ENCODE measurements at regions not wholly inside any gene's neighbourhood (a gene's known extent, or its start where the extent isn't known, plus 50 kb on each side); places are given as distances from the start of the nearest gene placed in this dataset.

GRCh38 chr2:5849562-5849961, 157.4 kb downstream of the SOX11 start:
- H3K27ac Mint-ChIP-seq: no peak overlapping the region
- ATAC-seq: no peak
- POLR2A ChIA-PET: no interaction called here

GRCh38 chr2:5851410-5851809, 159.2 kb downstream of the SOX11 start:
- Mint-ChIP-seq H3K36me3 (no peaks in the 10 kb centered on the region), H3K9me3 (peaks cover 0 to 17% (median 2%) of the 10 kb centered on the region in 9 donors), H3K4me3 (no peak overlapping the region), H3K4me1 (no peaks in the 10 kb centered on the region), H3K27me3 (peaks cover 0 to 2% (median 0%) of the 10 kb centered on the region in 5 donors), H3K27ac (no peak overlapping the region)
- POLR2A ChIA-PET: interaction anchor here (0.6 kb wide), 1 partner anchor 426 kb away, joined by 5 read pairs; no protein-coding TSS in a partner anchor
- ATAC-seq (no peak), DNase-seq (no peak)

More at GRCh38 chr2:5849562-5849961, 157.4 kb downstream of the SOX11 start:
- H3K4me3 Mint-ChIP-seq: no peak overlapping the region
- no peak for DNase-seq
- peaks cover 0 to 4% (median 0%) of the 10 kb centered on the region in 5 donors for H3K27me3 Mint-ChIP-seq
- H3K36me3 Mint-ChIP-seq: no peaks in the 10 kb centered on the region
- peaks cover 0 to 14% (median 3%) of the 10 kb centered on the region in 9 donors for H3K9me3 Mint-ChIP-seq
- H3K4me1 Mint-ChIP-seq: no peaks in the 10 kb centered on the region

- no peak for ATAC-seq
- H3K27ac Mint-ChIP-seq: no peak overlapping the region
- no peaks in the 10 kb centered on the region for H3K36me3 Mint-ChIP-seq
- no peak for DNase-seq
- H3K4me1 Mint-ChIP-seq: no peaks in the 10 kb centered on the region
- H3K9me3 Mint-ChIP-seq: peaks cover 0 to 26% (median 9%) of the 10 kb centered on the region in 9 donors
- H3K4me3 Mint-ChIP-seq: no peak overlapping the region
- H3K27me3 Mint-ChIP-seq: peaks cover 0 to 2% (median 0%) of the 10 kb centered on the region in 5 donors
- POLR2A ChIA-PET: no interaction called here
These were observed 162.6 kb downstream of the SOX11 start for GRCh38 chr2:5854797-5855196.

GRCh38 chr2:5867056-5867455, 174.9 kb downstream of the SOX11 start:
- H3K27me3 Mint-ChIP-seq: peaks cover 0 to 9% (median 0%) of the 10 kb centered on the region in 5 donors
- H3K4me3 Mint-ChIP-seq: no peak overlapping the region
- ATAC-seq (no peak), DNase-seq (no peak)
- POLR2A ChIA-PET: no interaction called here
- no peaks in the 10 kb centered on the region for H3K36me3 Mint-ChIP-seq
- peaks cover 0 to 12% (median 2%) of the 10 kb centered on the region in 9 donors for H3K9me3 Mint-ChIP-seq
- no peak overlapping the region for H3K27ac Mint-ChIP-seq
- no peaks in the 10 kb centered on the region for H3K4me1 Mint-ChIP-seq

- H3K27ac Mint-ChIP-seq: no peak overlapping the region
- DNase-seq: no peak
- peaks cover 0 to 17% (median 3%) of the 10 kb centered on the region in 9 donors for H3K9me3 Mint-ChIP-seq
- POLR2A ChIA-PET: no interaction called here
- peaks cover 0 to 9% (median 0%) of the 10 kb centered on the region in 5 donors for H3K27me3 Mint-ChIP-seq
- H3K36me3 Mint-ChIP-seq: no peaks in the 10 kb centered on the region
- no peak for ATAC-seq
- H3K4me1 Mint-ChIP-seq: no peaks in the 10 kb centered on the region
- H3K4me3 Mint-ChIP-seq: no peak overlapping the region
These were observed 176.7 kb downstream of the SOX11 start for GRCh38 chr2:5868931-5869330.

GRCh38 chr2:5869936-5870335, 177.8 kb downstream of the SOX11 start:
- POLR2A ChIA-PET: no interaction called here
- ATAC-seq: no peak
- Mint-ChIP-seq H3K4me3 (no peak overlapping the region), H3K9me3 (peaks cover 0 to 17% (median 2%) of the 10 kb centered on the region in 9 donors), H3K27ac (no peak overlapping the region), H3K27me3 (peaks cover 0 to 1% (median 0%) of the 10 kb centered on the region in 5 donors), H3K36me3 (no peaks in the 10 kb centered on the region), H3K4me1 (no peaks in the 10 kb centered on the region)
- no peak for DNase-seq

GRCh38 chr2:5877360-5877759, 185.2 kb downstream of the SOX11 start:
- no peak for DNase-seq
- Mint-ChIP-seq H3K4me1 (no peaks in the 10 kb centered on the region), H3K36me3 (no peaks in the 10 kb centered on the region), H3K27me3 (peaks cover 0 to 4% (median 0%) of the 10 kb centered on the region in 5 donors), H3K4me3 (no peak overlapping the region), H3K9me3 (peaks cover 0 to 26% (median 4%) of the 10 kb centered on the region in 9 donors), H3K27ac (no peak overlapping the region)
- POLR2A ChIA-PET: no interaction called here
- no peak for ATAC-seq

- no peak for ATAC-seq
- DNase-seq: no peak
- H3K4me3 Mint-ChIP-seq: no peak overlapping the region
- POLR2A ChIA-PET: no interaction called here
- no peak overlapping the region for H3K27ac Mint-ChIP-seq
- peaks cover 0 to 28% (median 1%) of the 10 kb centered on the region in 9 donors for H3K9me3 Mint-ChIP-seq
- H3K36me3 Mint-ChIP-seq: no peaks in the 10 kb centered on the region
- peaks cover 0 to 1% (median 0%) of the 10 kb centered on the region in 4 donors for H3K4me1 Mint-ChIP-seq
- peaks cover 0 to 4% (median 0%) of the 10 kb centered on the region in 5 donors for H3K27me3 Mint-ChIP-seq
These were observed 193.4 kb downstream of the SOX11 start for GRCh38 chr2:5885451-5886173.

- H3K9me3 Mint-ChIP-seq: peaks cover 0 to 24% (median 1%) of the 10 kb centered on the region in 9 donors
- POLR2A ChIA-PET: no interaction called here
- no peak for DNase-seq
- H3K4me3 Mint-ChIP-seq: no peak overlapping the region
- H3K27me3 Mint-ChIP-seq: peaks cover 0 to 4% (median 0%) of the 10 kb centered on the region in 5 donors
- H3K36me3 Mint-ChIP-seq: no peaks in the 10 kb centered on the region
- no peak for ATAC-seq
- peaks cover 0 to 1% (median 0%) of the 10 kb centered on the region in 4 donors for H3K4me1 Mint-ChIP-seq
- no peak overlapping the region for H3K27ac Mint-ChIP-seq
These were observed 194.3 kb downstream of the SOX11 start for GRCh38 chr2:5886462-5886861.

- ATAC-seq: no peak
- peaks cover 0 to 1% (median 0%) of the 10 kb centered on the region in 4 donors for H3K4me1 Mint-ChIP-seq
- H3K9me3 Mint-ChIP-seq: peaks cover 0 to 23% (median 1%) of the 10 kb centered on the region in 9 donors
- POLR2A ChIA-PET: no interaction called here
- no peaks in the 10 kb centered on the region for H3K36me3 Mint-ChIP-seq
- H3K27ac Mint-ChIP-seq: no peak overlapping the region
- H3K4me3 Mint-ChIP-seq: no peak overlapping the region
- peaks cover 0 to 3% (median 0%) of the 10 kb centered on the region in 5 donors for H3K27me3 Mint-ChIP-seq
- no peak for DNase-seq
These were observed 195.9 kb downstream of the SOX11 start for GRCh38 chr2:5888126-5888525.

- ATAC-seq (no peak), DNase-seq (no peak)
- H3K4me3 Mint-ChIP-seq: no peak overlapping the region
- H3K4me1 Mint-ChIP-seq: peaks cover 0 to 1% (median 0%) of the 10 kb centered on the region in 4 donors
- POLR2A ChIA-PET: no interaction called here
- H3K27ac Mint-ChIP-seq: no peak overlapping the region
- H3K27me3 Mint-ChIP-seq: peaks cover 0 to 9% (median 0%) of the 10 kb centered on the region in 5 donors
- no peaks in the 10 kb centered on the region for H3K36me3 Mint-ChIP-seq
- peaks cover 0 to 37% (median 3%) of the 10 kb centered on the region in 9 donors for H3K9me3 Mint-ChIP-seq
These were observed 197.3 kb downstream of the SOX11 start for GRCh38 chr2:5889519-5889918.

- POLR2A ChIA-PET: no interaction called here
- peaks cover 0 to 9% (median 0%) of the 10 kb centered on the region in 5 donors for H3K27me3 Mint-ChIP-seq
- H3K36me3 Mint-ChIP-seq: no peaks in the 10 kb centered on the region
- no peak overlapping the region for H3K4me3 Mint-ChIP-seq
- peaks cover 0 to 1% (median 0%) of the 10 kb centered on the region in 4 donors for H3K4me1 Mint-ChIP-seq
- H3K9me3 Mint-ChIP-seq: peaks cover 0 to 27% (median 3%) of the 10 kb centered on the region in 9 donors
- no peak overlapping the region for H3K27ac Mint-ChIP-seq
- no peak for ATAC-seq
- no peak for DNase-seq
These were observed 202.2 kb downstream of the SOX11 start for GRCh38 chr2:5894355-5894754.

- DNase-seq (no peak), ATAC-seq (no peak)
- POLR2A ChIA-PET: no interaction called here
- Mint-ChIP-seq H3K36me3 (no peaks in the 10 kb centered on the region), H3K27me3 (peaks cover 0 to 9% (median 0%) of the 10 kb centered on the region in 5 donors), H3K4me3 (no peak overlapping the region), H3K9me3 (peaks cover 0 to 22% (median 3%) of the 10 kb centered on the region in 9 donors), H3K27ac (no peak overlapping the region), H3K4me1 (no peaks in the 10 kb centered on the region)
These were observed 203.1 kb downstream of the SOX11 start for GRCh38 chr2:5895284-5895683.
